Lung microvascular endothelial cell (primary cell): ENCODE measurements at regions not wholly inside any gene's neighbourhood (a gene's known extent, or its start where the extent isn't known, plus 50 kb on each side); places are given as distances from the start of the nearest gene placed in this dataset.
"Not testable (repeated sequence)": the region's sequence is repeated elsewhere in the genome, so short reads cannot be mapped to it uniquely, and the experiment has no call there.

Source experiments
- DNase-seq, 2 donors: peaks; one replicate each; pipeline versions ENCODE4 v3.0.0 to v3.0.0-alpha.2; 2010; ENCODE audit warnings: low read depth in 2 of 2

DNA sequence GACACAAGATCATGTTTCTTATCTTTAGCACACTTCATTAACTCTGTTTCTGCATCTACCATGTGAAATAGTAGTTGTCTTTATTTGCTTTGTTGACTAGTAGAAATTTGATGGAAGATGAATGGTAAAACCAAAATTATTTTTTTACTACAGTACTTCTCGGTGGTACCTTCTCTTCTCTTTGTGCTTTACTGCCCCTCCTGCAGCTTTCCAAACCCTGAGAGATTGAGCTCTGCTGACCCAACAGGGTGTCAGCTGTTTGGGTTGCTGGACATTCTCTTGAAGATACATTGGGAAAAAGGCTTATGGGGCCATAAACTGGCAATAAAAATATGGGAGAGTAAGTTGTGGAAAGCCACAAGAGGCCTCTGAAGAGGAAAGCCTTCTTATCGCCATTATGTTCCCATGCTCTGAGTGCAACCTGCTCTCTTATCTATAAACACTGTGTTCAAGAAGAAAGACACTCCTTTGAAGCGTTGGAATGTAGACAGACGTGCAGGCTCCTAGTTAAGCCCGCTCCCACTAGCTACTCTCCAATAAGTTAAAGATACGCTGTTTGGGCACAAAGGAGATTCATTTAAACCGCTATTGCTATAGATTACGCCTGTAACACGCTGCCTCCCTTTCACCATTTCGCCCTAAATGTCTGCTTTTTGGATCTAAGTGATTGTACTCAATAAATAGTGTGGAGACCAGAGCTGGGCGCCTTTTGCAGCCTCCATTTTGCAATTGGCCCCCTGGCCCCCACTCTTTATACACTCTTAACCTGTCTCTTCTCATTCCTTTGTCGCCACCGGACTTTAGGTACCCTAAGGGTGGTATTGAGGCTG lies 60.1 kb upstream of the PRSS16 start:
- no peak for DNase-seq

DNA sequence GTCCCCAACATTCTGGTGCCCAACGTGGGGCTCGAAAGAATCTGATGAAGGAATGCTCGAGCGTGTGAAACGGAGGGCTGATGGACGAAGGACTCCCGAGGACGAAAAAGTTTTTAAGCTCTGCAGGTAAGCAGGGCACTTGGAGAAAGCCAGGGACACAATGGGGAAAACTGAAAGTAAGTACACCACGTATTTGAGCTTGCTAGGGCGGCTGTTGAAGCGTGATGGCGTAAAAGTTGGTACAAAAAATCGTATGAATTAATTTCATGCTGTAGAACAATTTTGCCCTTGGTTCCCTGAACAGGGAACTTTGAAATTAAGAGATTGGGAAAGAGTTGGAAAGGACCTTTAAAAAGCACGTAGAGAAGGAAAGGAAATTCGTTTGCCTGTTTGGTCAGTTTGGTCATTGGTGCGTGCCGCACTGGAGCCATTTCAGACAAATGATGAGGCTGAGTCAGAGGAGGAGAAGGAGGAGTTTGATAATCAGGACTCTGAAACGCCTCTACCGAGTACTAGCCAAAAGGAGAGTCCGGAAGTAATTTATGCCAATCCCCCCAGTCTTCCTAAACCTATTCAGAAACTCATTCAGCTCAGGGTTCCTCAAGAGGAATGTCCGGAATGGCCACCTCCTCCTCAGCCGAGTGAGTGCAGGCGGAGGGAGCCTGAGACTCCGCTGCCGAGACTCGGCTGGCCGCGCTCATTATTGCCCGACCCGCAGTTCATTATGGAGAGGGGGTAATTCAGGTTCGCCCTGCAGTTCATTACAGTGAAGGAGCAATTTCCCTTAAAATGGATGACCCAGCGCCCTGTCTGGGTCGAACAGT lies 59.2 kb upstream of the PRSS16 start:
- peak; percentile 29 to 69 for DNase-seq

DNA sequence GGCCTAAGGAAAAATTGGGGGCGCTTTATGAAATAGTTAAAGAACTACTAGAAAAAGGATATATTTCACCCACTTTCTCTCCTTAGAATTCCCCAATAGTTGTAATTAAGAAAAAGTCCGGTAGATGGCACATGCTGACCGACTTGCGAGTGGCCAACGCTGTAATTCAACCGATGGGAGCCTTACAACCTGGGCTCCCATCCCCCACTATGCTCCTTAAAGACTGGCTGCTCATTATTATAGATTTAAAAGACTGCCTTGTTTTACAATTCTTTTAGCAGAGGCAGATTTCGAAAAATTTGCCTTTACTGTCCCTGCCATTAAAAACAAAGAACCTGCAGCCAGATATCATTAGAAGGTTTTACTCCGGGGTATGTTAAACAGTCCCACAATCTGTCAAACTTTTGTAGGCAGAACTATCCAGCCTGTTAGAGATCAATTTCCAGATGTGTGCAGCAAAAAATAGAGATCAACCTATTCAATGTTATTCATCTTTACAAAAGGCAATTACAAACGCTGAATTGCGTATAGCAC lies 58.5 kb upstream of the PRSS16 start:
- DNase-seq: peak; percentile 68 to 85

DNA sequence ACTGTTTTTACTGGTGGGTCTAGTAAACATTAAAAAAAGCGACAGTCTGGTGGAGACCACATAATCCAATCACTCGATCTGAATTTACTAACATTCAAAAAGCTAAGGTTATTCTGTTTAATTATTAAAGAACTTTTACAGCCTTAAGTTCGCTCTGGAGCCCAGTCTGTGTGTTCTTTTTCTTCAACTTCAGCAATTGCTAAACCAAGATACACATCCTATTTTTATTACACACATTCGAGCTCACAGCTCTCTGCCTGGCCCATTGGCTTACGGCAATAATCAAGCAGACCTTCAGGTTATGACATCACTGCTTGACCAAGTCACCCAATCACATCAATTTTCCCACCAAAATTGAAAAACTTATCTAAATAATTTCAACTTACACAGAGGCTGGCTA lies 57.4 kb upstream of the PRSS16 start:
- no peak for DNase-seq

DNA sequence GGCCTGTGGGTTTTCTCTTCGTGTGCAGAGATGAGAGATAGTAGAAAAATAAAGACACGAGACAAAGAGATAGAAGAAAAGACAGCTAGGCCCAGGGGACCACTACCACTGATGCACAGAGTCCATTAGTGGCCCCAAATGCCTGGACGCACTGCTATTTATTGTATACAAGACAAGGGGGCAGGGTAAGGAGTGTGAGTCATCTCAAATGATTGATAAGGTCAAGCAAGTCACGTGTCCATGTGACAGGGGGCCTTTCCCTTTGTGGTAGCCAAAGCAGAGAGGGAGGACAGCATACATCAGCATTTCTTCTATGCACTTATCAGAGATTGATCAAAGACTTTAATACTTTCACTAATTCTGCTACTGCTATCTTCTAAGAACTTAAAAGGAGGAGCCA lies 53.0 kb upstream of the PRSS16 start:
- DNase-seq: not testable (repeated sequence)

DNA sequence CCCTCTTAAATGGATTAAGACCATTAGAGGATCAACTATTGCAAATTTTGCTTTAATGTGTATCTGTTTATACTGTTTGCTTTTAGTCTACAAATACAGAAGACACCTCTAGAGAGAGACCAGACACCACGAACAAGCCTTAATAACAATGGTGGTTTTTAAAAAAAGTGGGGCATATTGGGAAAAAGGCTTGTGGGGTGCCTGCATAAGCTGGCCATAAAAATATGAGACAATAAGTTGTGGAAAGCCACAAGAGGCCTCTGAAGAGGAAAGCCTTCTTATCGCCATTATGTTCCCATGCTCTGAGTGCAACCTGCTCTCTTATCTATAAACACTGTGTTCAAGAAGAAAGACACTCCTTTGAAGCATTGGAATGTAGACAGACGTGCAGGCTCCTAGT lies 52.0 kb upstream of the PRSS16 start:
- DNase-seq: not testable (repeated sequence)
